GM13976 (cell line): ENCODE measurements at regions not wholly inside any gene's neighbourhood (a gene's known extent, or its start where the extent isn't known, plus 50 kb on each side); places are given as distances from the start of the nearest gene placed in this dataset.

ENCODE experiments used
- DNase-seq: peaks from one replicate; pipeline ENCODE4 v3.0.0; 2012; ENCODE audit warnings: low spot score
- in situ Hi-C: fragments of 300-500 bp; cut with MboI; formaldehyde crosslinking; loops from one replicate; pipeline ENCODE4 v1.12.0; 2022; ENCODE audit warnings: low sequenced_read_pairs, mixed read lengths, inconsistent platforms; ENCODE audit not compliant: unreplicated experiment
- TF ChIP-seq, protein P1 (sequence below): IDR thresholded peaks from 2 replicates; pipeline ENCODE4 v1.5.1; 2012; ENCODE audit warnings: borderline replicate concordance, mild to moderate bottlenecking; ENCODE audit not compliant: insufficient read depth; ENCODE audit errors: extremely low read depth, missing control alignments, control extremely low read depth

GRCh38 chr21:32138658-32139057, 140.2 kb downstream of the MIS18A start:
- in situ Hi-C loops = no loop called here
- TF ChIP-seq, protein P1, sequence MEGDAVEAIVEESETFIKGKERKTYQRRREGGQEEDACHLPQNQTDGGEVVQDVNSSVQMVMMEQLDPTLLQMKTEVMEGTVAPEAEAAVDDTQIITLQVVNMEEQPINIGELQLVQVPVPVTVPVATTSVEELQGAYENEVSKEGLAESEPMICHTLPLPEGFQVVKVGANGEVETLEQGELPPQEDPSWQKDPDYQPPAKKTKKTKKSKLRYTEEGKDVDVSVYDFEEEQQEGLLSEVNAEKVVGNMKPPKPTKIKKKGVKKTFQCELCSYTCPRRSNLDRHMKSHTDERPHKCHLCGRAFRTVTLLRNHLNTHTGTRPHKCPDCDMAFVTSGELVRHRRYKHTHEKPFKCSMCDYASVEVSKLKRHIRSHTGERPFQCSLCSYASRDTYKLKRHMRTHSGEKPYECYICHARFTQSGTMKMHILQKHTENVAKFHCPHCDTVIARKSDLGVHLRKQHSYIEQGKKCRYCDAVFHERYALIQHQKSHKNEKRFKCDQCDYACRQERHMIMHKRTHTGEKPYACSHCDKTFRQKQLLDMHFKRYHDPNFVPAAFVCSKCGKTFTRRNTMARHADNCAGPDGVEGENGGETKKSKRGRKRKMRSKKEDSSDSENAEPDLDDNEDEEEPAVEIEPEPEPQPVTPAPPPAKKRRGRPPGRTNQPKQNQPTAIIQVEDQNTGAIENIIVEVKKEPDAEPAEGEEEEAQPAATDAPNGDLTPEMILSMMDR = no peak
- no peak for DNase-seq

GRCh38 chr21:32137931-32138330, 140.9 kb downstream of the MIS18A start:
- DNase-seq = no peak
- in situ Hi-C loops = no loop called here
- TF ChIP-seq, protein P1 = no peak

- TF ChIP-seq, protein P1 = no peak
- in situ Hi-C loops = no loop called here
- no peak for DNase-seq
Observed at GRCh38 chr21:32137266-32137665, 141.6 kb downstream of the MIS18A start.

GRCh38 chr21:32136546-32136945, 142.3 kb downstream of the MIS18A start:
- in situ Hi-C loops = no loop called here
- TF ChIP-seq, protein P1 = no peak

DNA sequence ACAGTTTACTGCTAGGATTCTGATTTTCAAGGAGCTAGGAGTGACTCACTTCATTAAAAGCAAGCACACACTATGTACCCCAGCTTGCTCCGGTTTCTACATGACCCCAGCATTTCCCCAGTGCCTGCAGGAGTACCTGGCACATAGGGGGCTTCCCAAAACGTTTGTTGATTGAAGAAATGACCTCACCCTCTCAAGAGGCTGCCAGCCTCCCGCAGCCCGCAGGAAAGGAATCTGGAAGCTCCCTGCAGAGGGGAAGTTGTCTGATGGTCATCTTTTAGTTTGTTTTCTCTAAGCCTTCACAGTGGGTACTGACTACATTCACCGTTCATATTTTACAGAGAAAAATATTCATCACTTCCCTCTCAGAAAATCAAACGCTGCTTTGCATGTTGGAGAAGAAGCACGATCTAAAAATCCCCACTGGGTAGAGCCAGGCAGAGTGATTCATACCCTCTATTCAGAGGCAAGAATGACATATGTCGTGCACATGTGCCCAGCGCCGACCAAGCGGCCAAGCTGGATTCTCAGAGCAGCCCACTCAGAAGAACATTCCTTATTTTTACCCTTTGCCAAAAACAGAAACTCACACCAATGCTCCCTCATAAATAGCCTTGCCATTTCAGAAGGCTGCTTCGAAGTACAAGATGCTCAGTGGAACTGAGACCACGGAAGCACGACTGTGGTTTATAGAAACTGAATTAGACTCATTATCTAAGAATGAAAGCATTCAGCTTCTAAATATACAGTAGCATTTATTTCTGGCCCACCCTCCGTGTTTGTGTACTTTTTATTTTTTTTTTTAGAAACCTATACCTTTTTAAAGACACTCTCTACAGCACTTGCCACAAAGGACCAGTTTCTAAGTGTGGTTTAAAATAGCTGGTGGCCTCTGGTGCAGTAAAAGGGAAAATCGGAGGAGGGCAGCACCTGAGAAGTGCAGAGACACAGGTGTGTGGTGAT, 143.2 kb downstream of the MIS18A start:
- DNase-seq = peak; percentile 39
- TF ChIP-seq, protein P1 = no peak
- in situ Hi-C loops = no loop called here

More at GRCh38 chr21:32136546-32136945, 142.3 kb downstream of the MIS18A start:
- DNase-seq = no peak

DNA sequence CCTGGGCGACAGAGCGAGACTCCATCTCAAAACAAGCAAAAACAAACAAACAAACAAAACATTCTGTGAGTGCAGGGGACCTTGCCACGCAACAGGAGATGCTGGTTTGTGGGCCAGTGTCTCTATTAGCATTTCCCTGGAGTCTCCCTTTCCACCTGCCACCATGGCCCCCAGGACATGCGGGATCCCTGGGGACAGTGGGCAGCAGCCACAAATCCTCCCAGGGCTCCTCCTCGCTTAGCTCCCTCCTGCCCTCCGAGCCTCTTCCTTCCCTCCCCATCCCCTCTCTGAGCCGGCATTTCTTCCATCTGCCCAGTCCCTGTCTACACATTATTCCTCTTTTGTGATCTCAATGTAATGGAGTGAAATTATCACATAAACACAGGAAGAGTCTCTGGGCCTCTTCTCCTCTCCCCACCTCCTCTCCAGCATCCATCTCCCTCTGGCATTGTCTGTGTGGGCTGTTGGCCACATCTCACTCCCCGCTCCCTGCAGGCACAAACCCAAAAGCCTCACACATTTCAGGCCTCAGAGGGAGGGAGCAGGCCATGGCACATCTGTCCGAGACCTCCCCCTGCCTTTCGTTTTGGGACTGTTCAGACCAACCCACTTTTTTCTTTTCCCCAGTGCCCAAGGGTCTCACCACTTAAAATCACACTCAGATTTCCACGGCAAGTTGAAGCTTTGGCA, 144.3 kb downstream of the MIS18A start:
- DNase-seq = no peak
- in situ Hi-C loops = no loop called here
- TF ChIP-seq, protein P1 = no peak
